Esophagus muscularis mucosa (tissue), 4 donors: ENCODE measurements at regions not wholly inside any gene's neighbourhood (a gene's known extent, or its start where the extent isn't known, plus 50 kb on each side); places are given as distances from the start of the nearest gene placed in this dataset.

ENCODE experiments used
- CTCF ChIP-seq, 3 experiments: fragments of 200-600 bp in 2 of 3; fragments of 450-650 bp in 1 of 3; sonication (generic) in 2 of 3; IDR thresholded peaks; one replicate each; pipeline ENCODE4 v1.5.1; 2017 to 2019; ENCODE audit warnings: antibody characterized with exemption in 3 of 3, mild to moderate bottlenecking in 2 of 3, moderate library complexity in 1 of 3
- EP300 ChIP-seq: sonication (generic); formaldehyde crosslinking; IDR thresholded peaks from one replicate; pipeline ENCODE4 v1.6.1; 2017; ENCODE audit warnings: antibody characterized with exemption
- POLR2A ChIP-seq: fragments of 450-650 bp; IDR thresholded peaks from one replicate; pipeline ENCODE4 v1.6.1; 2017; ENCODE audit warnings: antibody characterized with exemption, moderate library complexity, mild to moderate bottlenecking, low read depth
- POLR2AphosphoS5 ChIP-seq, 2 donors: sonication (generic); formaldehyde crosslinking; IDR thresholded peaks; one replicate each; pipeline ENCODE4 v1.6.1; 2017; ENCODE audit warnings: antibody characterized with exemption in 2 of 2

GRCh38 chr16:10280262-10281170, 98.3 kb upstream of the GRIN2A start:
- TF ChIP-seq CTCF (IDR thresholded peaks at IDR 0.05) (no peak), POLR2AphosphoS5 (IDR thresholded peaks at IDR 0.05) (no peak), POLR2A (no peak), EP300 (no peak)
